Heart right ventricle (tissue), 16 donors: ENCODE measurements at regions not wholly inside any gene's neighbourhood (a gene's known extent, or its start where the extent isn't known, plus 50 kb on each side); places are given as distances from the start of the nearest gene placed in this dataset.

Source experiments
- ATAC-seq, 8 donors: fragments of 200-7000 bp; cut with Tn5 transposase; one replicate each; pipeline ENCODE4 v1.9.1; 2020; ENCODE audit warnings: mild to moderate bottlenecking in 8 of 8, moderate library complexity in 8 of 8, moderate number of reproducible peaks in 1 of 8
- DNase-seq, 2 donors: peaks; one replicate each; pipeline ENCODE4 v3.0.0-alpha.2; 2020
- H3K27ac ChIP-seq, 10 donors: fragments of 200-600 bp; sonication (generic) in 2 of 10; one replicate each; pipeline versions ENCODE4 v1.5.0 to v1.8.0; 2020 to 2022; ENCODE audit warnings: mild to moderate bottlenecking in 3 of 10
- H3K27me3 ChIP-seq, 7 donors: fragments of 200-600 bp; one replicate each; pipeline ENCODE4 v1.8.0; 2021 to 2022; ENCODE audit warnings: mild to moderate bottlenecking in 2 of 7
- H3K36me3 ChIP-seq, 9 donors: fragments of 200-600 bp; sonication (generic) in 1 of 9; one replicate each; pipeline versions ENCODE4 v1.5.0 to v1.8.0; 2020 to 2022; ENCODE audit warnings: mild to moderate bottlenecking in 2 of 9
- H3K4me1 ChIP-seq, 9 donors: fragments of 200-600 bp; sonication (generic) in 1 of 9; one replicate each; pipeline versions ENCODE4 v1.5.0 to v1.8.0; 2020 to 2022; ENCODE audit warnings: mild to moderate bottlenecking in 4 of 9
- H3K4me3 ChIP-seq, 10 donors: fragments of 200-600 bp; sonication (generic) in 2 of 10; one replicate each; pipeline versions ENCODE4 v1.5.0 to v1.8.0; 2020 to 2022; ENCODE audit warnings: mild to moderate bottlenecking in 7 of 10, moderate library complexity in 2 of 10
- H3K9me3 ChIP-seq, 11 donors: fragments of 200-600 bp in 10 of 11; sonication (generic) in 2 of 11; one replicate each; pipeline versions ENCODE4 v1.5.0 to v1.8.0; 2013 to 2022; ENCODE audit warnings: mild to moderate bottlenecking in 2 of 11, control low read depth in 1 of 11, moderate library complexity in 1 of 11
- WGBS, 2 donors: extraction: QIAGEN DNeasy Blood & Tissue Kit; methylation state at CpG; one replicate each; pipeline ENCODE4 v1.1.7; 2013; ENCODE audit warnings: inconsistent platforms in 1 of 2; 5-methylcytosine and 5-hydroxymethylcytosine counted together
- intact Hi-C, 10 donors: fragments of 100-400 bp; cut with DNase I; formaldehyde crosslinking; loops; one replicate each; pipeline versions ENCODE4 v1.11.1 to v1.14.2; 2022
- TF ChIP-seq, protein P1 (sequence below), 9 donors: fragments of 200-600 bp; sonication (generic) in 2 of 9; IDR thresholded peaks; one replicate each; pipeline versions ENCODE4 v1.5.0 to v1.8.0; 2021 to 2022; ENCODE audit warnings: antibody characterized with exemption in 9 of 9, mild to moderate bottlenecking in 5 of 9, moderate library complexity in 1 of 9
- donor health status: Arrhythmogenic right ventricular cardiomyopathy.
- donor health status: ischemic (EF 13 %, LVEDD 7.1; RV severe dilation, severe dysfunction).
- donor health status: healthy with polysubstance abuse.
- donor health status: DM: no; HTN: yes; CAD: no.
- donor health status: DM: no; HTN: no; CAD: no.
- donor health status: ischemic (EF 25% LVEDD 6.9; RV normal size, moderate dysfunction).
- donor health status: ischemic (EF 25% LVEDD 5.7; RV mildly dilated, moderate dysfunction).
- donor health status: healthy.
- donor health status: DM: yes; HTN: yes; CAD: no.
- donor health status: Ischemic cardiomyopathy.
- donor health status: ischemic (EF 35%, LVEDD 5.7; RV mildly dilated, moderate dysfunction).
- donor health status: nonischemic (EF 11% LVEDD 7.7; RV severe dilation, severe dysfunction).
- donor health status: DM: yes; HTN: yes; CAD: no.
- donor health status: PGD.
- donor health status: ischemic (EF 29% LVEDD 5.4; RV normal size, mild dysfunction).
- donor health status: nonischemic (EF 23%, LVEDD 6.1; RV moderate dilation, normal function).

- Histone ChIP-seq H3K4me1 (no peaks in the 10 kb centered on the region), H3K36me3 (no peaks in the 10 kb centered on the region), H3K27me3 (no peaks in the 10 kb centered on the region), H3K27ac (no peak overlapping the region), H3K9me3 (peaks cover 0 to 12% (median 0%) of the 10 kb centered on the region in 11 donors), H3K4me3 (no peak overlapping the region)
- 58 to 81% methylated on average over 1 of the region's 1 CpG for WGBS, 2 donors
- ATAC-seq (no peak), DNase-seq (no peak)
- intact Hi-C loops, result no loop called here
- TF ChIP-seq, protein P1, sequence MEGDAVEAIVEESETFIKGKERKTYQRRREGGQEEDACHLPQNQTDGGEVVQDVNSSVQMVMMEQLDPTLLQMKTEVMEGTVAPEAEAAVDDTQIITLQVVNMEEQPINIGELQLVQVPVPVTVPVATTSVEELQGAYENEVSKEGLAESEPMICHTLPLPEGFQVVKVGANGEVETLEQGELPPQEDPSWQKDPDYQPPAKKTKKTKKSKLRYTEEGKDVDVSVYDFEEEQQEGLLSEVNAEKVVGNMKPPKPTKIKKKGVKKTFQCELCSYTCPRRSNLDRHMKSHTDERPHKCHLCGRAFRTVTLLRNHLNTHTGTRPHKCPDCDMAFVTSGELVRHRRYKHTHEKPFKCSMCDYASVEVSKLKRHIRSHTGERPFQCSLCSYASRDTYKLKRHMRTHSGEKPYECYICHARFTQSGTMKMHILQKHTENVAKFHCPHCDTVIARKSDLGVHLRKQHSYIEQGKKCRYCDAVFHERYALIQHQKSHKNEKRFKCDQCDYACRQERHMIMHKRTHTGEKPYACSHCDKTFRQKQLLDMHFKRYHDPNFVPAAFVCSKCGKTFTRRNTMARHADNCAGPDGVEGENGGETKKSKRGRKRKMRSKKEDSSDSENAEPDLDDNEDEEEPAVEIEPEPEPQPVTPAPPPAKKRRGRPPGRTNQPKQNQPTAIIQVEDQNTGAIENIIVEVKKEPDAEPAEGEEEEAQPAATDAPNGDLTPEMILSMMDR (IDR thresholded peaks at IDR 0.05), result no peak
Observed at GRCh38 chr14:82520765-82521164, 987.1 kb upstream of the SEL1L start.

DNA sequence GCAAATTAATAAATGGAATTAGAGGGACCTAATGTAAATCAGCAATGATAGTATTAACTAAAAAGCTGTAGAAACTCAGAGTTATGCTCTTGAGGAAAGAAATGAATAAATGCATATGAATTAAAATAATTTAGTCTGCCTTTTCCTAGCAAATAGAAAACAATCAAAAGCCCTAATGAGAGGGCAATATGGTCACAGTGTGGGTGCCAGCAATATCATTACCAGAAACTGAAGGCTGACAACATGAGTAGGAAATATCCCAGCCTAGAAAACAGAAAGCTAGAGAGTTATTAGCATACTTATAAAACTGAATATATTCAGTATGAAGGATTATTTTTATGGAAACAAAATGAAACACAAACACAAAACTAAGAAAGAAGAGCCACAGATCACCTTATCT lies 987.5 kb upstream of the SEL1L start:
- Histone ChIP-seq H3K4me3 (no peak overlapping the region), H3K27ac (no peak overlapping the region), H3K36me3 (no peaks in the 10 kb centered on the region), H3K4me1 (no peaks in the 10 kb centered on the region), H3K9me3 (peaks cover 0 to 12% (median 0%) of the 10 kb centered on the region in 11 donors), H3K27me3 (no peaks in the 10 kb centered on the region)
- DNase-seq (no peak), ATAC-seq (no peak)
- intact Hi-C loops, result no loop called here
- TF ChIP-seq, protein P1 (IDR thresholded peaks at IDR 0.05), result no peak

- Histone ChIP-seq H3K27me3 (no peaks in the 10 kb centered on the region), H3K27ac (no peak overlapping the region), H3K4me1 (no peaks in the 10 kb centered on the region), H3K36me3 (no peaks in the 10 kb centered on the region), H3K9me3 (no peaks in the 10 kb centered on the region), H3K4me3 (no peak overlapping the region)
- ATAC-seq (no peak), DNase-seq (no peak)
- intact Hi-C loops, result no loop called here
- WGBS, 2 donors, result 70 to 85% methylated on average over 1 of the region's 1 CpG
- TF ChIP-seq, protein P1 (IDR thresholded peaks at IDR 0.05), result no peak
Observed at GRCh38 chr14:82528016-82528415, 994.4 kb upstream of the SEL1L start.

DNA sequence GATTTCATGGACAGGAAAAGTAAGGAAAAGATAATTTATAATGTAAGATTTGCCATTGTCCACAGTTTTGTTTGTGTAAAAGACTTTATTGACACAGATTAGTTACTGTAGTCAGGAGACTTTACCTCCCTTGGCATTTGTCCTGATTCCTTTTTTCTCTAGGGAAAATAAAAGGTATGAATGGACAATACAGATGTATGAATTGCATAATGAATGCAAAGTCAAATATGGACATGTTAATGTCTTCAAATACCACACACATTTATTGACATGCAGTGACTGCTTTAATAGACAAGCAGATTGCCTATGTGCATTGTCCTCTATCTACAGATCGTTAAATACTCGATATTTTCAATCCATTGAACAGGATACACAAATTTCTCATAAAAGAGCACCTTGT lies 999.7 kb upstream of the SEL1L start:
- Histone ChIP-seq H3K4me1 (no peaks in the 10 kb centered on the region), H3K9me3 (peaks cover 0 to 5% (median 0%) of the 10 kb centered on the region in 11 donors), H3K27ac (no peak overlapping the region), H3K27me3 (no peaks in the 10 kb centered on the region), H3K36me3 (no peaks in the 10 kb centered on the region), H3K4me3 (no peak overlapping the region)
- TF ChIP-seq, protein P1 (IDR thresholded peaks at IDR 0.05), result no peak
- intact Hi-C loops, result no loop called here
- 57 to 76% methylated on average over 2 of the region's 2 CpGs for WGBS, 2 donors
- no peak for ATAC-seq
- DNase-seq, result no peak

DNA sequence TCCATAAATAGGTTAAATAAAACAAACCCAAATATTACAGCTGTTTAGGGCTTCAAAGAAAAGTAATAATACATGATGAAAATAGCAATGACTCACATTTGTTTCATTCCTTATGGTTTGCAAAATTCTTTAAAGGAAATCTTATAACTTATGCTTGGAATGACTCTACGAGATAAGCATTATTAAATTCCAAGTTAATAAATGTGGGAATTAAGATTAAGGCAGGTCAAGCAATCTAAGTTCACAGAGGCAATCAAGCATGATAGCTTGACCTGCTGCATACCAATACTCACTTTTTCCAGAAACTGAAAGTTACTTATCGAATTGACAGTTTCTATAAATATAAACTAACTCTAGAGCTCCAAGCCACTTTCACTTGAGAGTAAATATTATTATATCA lies 1002.9 kb upstream of the SEL1L start:
- ATAC-seq (no peak), DNase-seq (no peak)
- intact Hi-C loops, result no loop called here
- TF ChIP-seq, protein P1 (IDR thresholded peaks at IDR 0.05), result no peak
- Histone ChIP-seq H3K9me3 (peaks cover 0 to 5% (median 0%) of the 10 kb centered on the region in 11 donors), H3K4me1 (no peaks in the 10 kb centered on the region), H3K36me3 (no peaks in the 10 kb centered on the region), H3K4me3 (no peak overlapping the region), H3K27ac (no peak overlapping the region), H3K27me3 (no peaks in the 10 kb centered on the region)
- 73 to 78% methylated on average over 2 of the region's 2 CpGs for WGBS, 2 donors
